SK-N-SH treated with all-trans-retinoic acid at 6 μM for 48 hours (cell line): ENCODE measurements at regions not wholly inside any gene's neighbourhood (a gene's known extent, or its start where the extent isn't known, plus 50 kb on each side); places are given as distances from the start of the nearest gene placed in this dataset.

Source experiments
- PPARA ChIP-seq: fragments of 250-450 bp; sonication (Bioruptor Pico); IDR thresholded peaks from 2 replicates; pipeline ENCODE4 v1.5.0; 2020; ENCODE audit warnings: mild to moderate bottlenecking, borderline replicate concordance
- RARB ChIP-seq: fragments of 250-450 bp; sonication (Bioruptor Pico); IDR thresholded peaks from 2 replicates; pipeline ENCODE4 v1.8.0; 2021; ENCODE audit warnings: mild to moderate bottlenecking, moderate library complexity
- TOX ChIP-seq: fragments of 250-450 bp; sonication (Bioruptor Pico); IDR thresholded peaks from 2 replicates; pipeline ENCODE4 v1.8.0; 2021; ENCODE audit warnings: mild to moderate bottlenecking, moderate library complexity, borderline replicate concordance
- TF ChIP-seq, protein P1 (sequence below): fragments of 250-450 bp; sonication (Bioruptor Pico); IDR thresholded peaks from 2 replicates; pipeline ENCODE4 v1.8.0; 2021; ENCODE audit warnings: low read depth, mild to moderate bottlenecking, moderate library complexity, borderline replicate concordance
- TF ChIP-seq, protein P2 (sequence below): fragments of 250-450 bp; sonication (Bioruptor Pico); IDR thresholded peaks from 2 replicates; pipeline ENCODE4 v1.5.0; 2020; ENCODE audit warnings: mild to moderate bottlenecking, moderate library complexity

DNA sequence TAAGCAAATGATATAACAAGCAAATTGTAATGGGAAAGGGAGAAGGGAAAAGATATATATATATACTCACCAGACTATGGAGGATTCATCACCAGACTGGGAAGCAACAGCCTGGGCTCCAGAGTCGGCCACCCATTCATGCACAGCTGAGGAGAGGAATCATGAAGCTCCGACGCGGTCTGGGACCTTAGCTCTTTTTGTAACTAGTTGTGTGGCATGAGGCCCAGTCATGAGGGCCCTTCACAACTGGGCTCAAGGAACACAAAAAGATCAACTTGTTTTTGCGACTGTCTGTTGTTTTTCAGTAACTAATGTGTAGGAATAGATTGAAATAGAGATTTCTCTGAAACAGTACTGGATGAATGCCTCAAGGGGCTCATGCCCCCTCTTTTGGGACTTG lies 911.2 kb downstream of the TYW1 start:
- TF ChIP-seq PPARA (CRISPR knock-in tag) (no peak), TOX (CRISPR knock-in tag) (no peak), RARB (CRISPR knock-in tag) (no peak)
- TF ChIP-seq, protein P1, sequence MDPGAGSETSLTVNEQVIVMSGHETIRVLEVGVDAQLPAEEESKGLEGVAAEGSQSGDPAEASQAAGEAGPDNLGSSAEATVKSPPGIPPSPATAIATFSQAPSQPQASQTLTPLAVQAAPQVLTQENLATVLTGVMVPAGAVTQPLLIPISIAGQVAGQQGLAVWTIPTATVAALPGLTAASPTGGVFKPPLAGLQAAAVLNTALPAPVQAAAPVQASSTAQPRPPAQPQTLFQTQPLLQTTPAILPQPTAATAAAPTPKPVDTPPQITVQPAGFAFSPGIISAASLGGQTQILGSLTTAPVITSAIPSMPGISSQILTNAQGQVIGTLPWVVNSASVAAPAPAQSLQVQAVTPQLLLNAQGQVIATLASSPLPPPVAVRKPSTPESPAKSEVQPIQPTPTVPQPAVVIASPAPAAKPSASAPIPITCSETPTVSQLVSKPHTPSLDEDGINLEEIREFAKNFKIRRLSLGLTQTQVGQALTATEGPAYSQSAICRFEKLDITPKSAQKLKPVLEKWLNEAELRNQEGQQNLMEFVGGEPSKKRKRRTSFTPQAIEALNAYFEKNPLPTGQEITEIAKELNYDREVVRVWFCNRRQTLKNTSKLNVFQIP (CRISPR knock-in tag) = no peak
- TF ChIP-seq, protein P2, sequence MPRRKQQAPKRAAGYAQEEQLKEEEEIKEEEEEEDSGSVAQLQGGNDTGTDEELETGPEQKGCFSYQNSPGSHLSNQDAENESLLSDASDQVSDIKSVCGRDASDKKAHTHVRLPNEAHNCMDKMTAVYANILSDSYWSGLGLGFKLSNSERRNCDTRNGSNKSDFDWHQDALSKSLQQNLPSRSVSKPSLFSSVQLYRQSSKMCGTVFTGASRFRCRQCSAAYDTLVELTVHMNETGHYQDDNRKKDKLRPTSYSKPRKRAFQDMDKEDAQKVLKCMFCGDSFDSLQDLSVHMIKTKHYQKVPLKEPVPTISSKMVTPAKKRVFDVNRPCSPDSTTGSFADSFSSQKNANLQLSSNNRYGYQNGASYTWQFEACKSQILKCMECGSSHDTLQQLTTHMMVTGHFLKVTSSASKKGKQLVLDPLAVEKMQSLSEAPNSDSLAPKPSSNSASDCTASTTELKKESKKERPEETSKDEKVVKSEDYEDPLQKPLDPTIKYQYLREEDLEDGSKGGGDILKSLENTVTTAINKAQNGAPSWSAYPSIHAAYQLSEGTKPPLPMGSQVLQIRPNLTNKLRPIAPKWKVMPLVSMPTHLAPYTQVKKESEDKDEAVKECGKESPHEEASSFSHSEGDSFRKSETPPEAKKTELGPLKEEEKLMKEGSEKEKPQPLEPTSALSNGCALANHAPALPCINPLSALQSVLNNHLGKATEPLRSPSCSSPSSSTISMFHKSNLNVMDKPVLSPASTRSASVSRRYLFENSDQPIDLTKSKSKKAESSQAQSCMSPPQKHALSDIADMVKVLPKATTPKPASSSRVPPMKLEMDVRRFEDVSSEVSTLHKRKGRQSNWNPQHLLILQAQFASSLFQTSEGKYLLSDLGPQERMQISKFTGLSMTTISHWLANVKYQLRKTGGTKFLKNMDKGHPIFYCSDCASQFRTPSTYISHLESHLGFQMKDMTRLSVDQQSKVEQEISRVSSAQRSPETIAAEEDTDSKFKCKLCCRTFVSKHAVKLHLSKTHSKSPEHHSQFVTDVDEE = no peak
